ENCODE measurements at regions not wholly inside any gene's neighbourhood (a gene's known extent, or its start where the extent isn't known, plus 50 kb on each side); places are given as distances from the start of the nearest gene placed in this dataset.
"Not testable (repeated sequence)": the region's sequence is repeated elsewhere in the genome, so short reads cannot be mapped to it uniquely, and the experiment has no call there.

- DNase-seq = no peak
Measured at GRCh38 chr10:52992567-52992966, 220.0 kb upstream of the MBL2 start.

- DNase-seq = no peak
Measured at GRCh38 chr10:52988923-52989322, 216.3 kb upstream of the MBL2 start.

GRCh38 chr10:52986125-52986524 is 213.5 kb upstream of the MBL2 start:
- DNase-seq = no peak

- no peak for DNase-seq
Measured at GRCh38 chr10:52984169-52984568, 211.6 kb upstream of the MBL2 start.

- DNase-seq = no peak
Measured at GRCh38 chr10:52979295-52979990, 206.9 kb upstream of the MBL2 start.

GRCh38 chr10:52977581-52977980 is 205.0 kb upstream of the MBL2 start:
- no peak for DNase-seq

- no peak for DNase-seq
Measured at GRCh38 chr10:52967806-52968795, 195.5 kb upstream of the MBL2 start.

- DNase-seq = no peak
Measured at GRCh38 chr10:52966904-52967303, 194.3 kb upstream of the MBL2 start.

- DNase-seq = no peak
Measured at GRCh38 chr10:52965938-52966401, 193.4 kb upstream of the MBL2 start.

GRCh38 chr10:52965509-52965908 is 192.9 kb upstream of the MBL2 start:
- no peak for DNase-seq

GRCh38 chr10:52961323-52961722 is 188.7 kb upstream of the MBL2 start:
- DNase-seq = no peak

GRCh38 chr10:52959810-52960209 is 187.2 kb upstream of the MBL2 start:
- DNase-seq = no peak

GRCh38 chr10:52956861-52957260 is 184.3 kb upstream of the MBL2 start:
- DNase-seq = no peak

GRCh38 chr10:52956461-52956860 is 183.9 kb upstream of the MBL2 start:
- no peak for DNase-seq

GRCh38 chr10:52955337-52955736 is 182.8 kb upstream of the MBL2 start:
- DNase-seq = no peak

- no peak for DNase-seq
Measured at GRCh38 chr10:52954407-52954806, 181.8 kb upstream of the MBL2 start.

GRCh38 chr10:52952391-52953055 is 179.9 kb upstream of the MBL2 start:
- no peak for DNase-seq

- DNase-seq = peak in 1 of 2 experiments; percentile 5
Measured at GRCh38 chr10:52951824-52952223, 179.2 kb upstream of the MBL2 start.

- DNase-seq = no peak
Measured at GRCh38 chr10:52950578-52950977, 178.0 kb upstream of the MBL2 start.

- DNase-seq = no peak
Measured at GRCh38 chr10:52949899-52950298, 177.3 kb upstream of the MBL2 start.

- no peak for DNase-seq
Measured at GRCh38 chr10:52946486-52946885, 173.9 kb upstream of the MBL2 start.

- DNase-seq = not testable (repeated sequence)
Measured at GRCh38 chr10:52945521-52945920, 172.9 kb upstream of the MBL2 start.

GRCh38 chr10:52940921-52941320 is 168.3 kb upstream of the MBL2 start:
- DNase-seq = no peak

Data from AML-193 (cell line).